Epithelial cell of proximal tubule (primary cell): ENCODE measurements at regions not wholly inside any gene's neighbourhood (a gene's known extent, or its start where the extent isn't known, plus 50 kb on each side); places are given as distances from the start of the nearest gene placed in this dataset.

Source experiments
- DNase-seq: peaks from one replicate; pipeline ENCODE4 v3.0.0-alpha.2; 2011; ENCODE audit warnings: low read depth
- H3K4me3 ChIP-seq: 2 replicates; pipeline ENCODE4 v1.5.1; 2011; ENCODE audit warnings: low read depth, mild to moderate bottlenecking, low read length
- TF ChIP-seq, protein P1 (sequence below): conservative IDR thresholded peaks from 2 replicates; pipeline ENCODE4 v1.5.1; 2012; ENCODE audit warnings: low read depth, mild to moderate bottlenecking, low read length

DNA sequence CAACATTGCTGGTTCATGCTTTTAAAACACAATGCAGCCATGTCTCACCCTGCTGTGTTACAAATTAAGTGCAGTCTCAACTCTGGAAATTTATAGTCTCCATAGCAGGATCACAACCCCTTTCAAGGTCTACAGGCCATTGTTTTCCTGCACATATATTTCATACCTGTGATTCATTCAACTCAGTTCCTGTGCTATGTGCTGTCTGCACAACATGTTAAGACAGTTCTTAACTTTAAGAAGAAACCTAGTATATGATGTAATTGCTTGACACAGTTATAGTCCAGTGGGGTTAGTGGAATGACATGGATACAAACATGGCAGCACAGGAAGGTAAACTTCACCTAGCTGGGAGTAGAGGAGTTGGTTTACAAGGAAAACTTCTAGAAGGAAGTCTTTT, 106.4 kb downstream of the IFI44 start:
- H3K4me3 ChIP-seq: no peak overlapping the region
- TF ChIP-seq, protein P1, sequence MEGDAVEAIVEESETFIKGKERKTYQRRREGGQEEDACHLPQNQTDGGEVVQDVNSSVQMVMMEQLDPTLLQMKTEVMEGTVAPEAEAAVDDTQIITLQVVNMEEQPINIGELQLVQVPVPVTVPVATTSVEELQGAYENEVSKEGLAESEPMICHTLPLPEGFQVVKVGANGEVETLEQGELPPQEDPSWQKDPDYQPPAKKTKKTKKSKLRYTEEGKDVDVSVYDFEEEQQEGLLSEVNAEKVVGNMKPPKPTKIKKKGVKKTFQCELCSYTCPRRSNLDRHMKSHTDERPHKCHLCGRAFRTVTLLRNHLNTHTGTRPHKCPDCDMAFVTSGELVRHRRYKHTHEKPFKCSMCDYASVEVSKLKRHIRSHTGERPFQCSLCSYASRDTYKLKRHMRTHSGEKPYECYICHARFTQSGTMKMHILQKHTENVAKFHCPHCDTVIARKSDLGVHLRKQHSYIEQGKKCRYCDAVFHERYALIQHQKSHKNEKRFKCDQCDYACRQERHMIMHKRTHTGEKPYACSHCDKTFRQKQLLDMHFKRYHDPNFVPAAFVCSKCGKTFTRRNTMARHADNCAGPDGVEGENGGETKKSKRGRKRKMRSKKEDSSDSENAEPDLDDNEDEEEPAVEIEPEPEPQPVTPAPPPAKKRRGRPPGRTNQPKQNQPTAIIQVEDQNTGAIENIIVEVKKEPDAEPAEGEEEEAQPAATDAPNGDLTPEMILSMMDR: no peak
- no peak for DNase-seq

DNA sequence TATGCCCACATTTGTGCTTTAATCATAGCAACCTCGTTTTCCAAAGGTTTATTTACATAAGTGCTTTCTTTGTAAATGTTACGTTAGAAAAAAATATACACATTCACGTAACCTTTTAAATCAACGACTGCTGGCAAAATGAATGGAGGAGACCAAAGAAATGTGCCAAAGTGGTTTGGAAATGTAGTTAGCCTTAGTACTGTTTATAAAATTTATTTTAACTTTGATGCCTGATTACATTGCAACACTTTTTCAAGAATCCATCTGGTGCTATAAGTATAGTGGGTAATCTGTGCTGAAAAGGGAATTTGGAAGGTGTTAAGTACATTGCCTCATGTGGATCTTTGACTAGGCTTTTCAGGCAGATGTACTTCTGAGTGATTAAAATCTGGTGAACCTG, 108.9 kb downstream of the IFI44 start:
- no peak for DNase-seq
- TF ChIP-seq, protein P1: no peak
- H3K4me3 ChIP-seq: no peak overlapping the region

DNA sequence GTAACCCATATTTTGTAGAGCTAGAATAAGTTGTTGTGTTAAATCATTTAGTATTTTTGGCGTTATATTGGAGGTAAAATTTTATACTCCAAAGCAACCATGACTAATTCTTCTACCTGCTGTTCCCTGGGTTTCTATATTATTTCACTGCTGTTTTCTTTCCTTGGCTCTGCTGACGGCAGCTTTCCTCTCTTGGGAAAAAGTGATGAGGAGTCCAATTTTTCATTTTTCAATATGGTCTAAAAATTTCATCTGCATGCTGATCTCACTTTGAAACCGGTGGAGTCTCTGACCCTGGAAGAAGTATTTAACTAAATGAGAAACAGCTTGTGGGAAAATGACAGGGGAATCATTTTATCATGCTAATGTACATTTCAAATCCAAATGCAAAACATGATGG, 110.2 kb downstream of the IFI44 start:
- no peak for DNase-seq
- no peak overlapping the region for H3K4me3 ChIP-seq
- TF ChIP-seq, protein P1: no peak

DNA sequence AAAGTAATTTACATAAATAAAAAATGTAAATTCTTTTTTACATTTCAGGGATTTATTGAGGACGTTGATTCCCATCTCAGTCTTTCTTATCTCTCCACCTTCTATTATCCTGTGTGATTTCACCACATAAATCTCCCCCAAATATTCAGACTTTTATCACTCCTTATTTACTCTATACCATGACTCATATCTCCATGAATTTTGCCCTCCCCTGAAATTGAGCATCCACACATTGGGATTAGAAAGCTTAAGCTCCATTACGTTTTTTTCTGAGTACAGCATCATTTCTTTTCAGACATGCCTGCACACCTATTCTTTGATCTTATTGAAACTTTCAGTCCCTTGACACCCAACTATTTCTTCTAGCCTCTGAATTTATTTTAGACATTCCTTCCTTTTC, 111.2 kb downstream of the IFI44 start:
- no peak for DNase-seq
- TF ChIP-seq, protein P1: no peak
- no peak overlapping the region for H3K4me3 ChIP-seq

DNA sequence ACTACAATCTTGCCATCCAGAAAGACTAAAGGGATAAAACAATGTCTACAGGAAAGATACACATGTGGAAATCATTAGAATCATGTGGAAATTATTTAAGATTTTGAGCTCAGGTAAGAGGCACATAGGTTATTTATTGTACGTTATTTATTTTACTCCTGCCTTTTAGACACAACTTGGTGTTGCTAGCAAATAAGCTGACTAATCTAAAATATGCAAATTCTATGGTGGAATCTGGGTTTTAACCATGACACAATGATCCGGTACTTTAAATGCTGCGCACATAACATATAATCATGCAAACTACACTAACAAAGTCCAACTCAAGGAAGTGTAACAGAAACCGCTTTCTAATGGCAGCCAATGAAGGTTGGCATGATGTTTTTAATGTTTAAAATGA, 112.5 kb downstream of the IFI44 start:
- TF ChIP-seq, protein P1: no peak
- H3K4me3 ChIP-seq: no peak overlapping the region
- DNase-seq: no peak

DNA sequence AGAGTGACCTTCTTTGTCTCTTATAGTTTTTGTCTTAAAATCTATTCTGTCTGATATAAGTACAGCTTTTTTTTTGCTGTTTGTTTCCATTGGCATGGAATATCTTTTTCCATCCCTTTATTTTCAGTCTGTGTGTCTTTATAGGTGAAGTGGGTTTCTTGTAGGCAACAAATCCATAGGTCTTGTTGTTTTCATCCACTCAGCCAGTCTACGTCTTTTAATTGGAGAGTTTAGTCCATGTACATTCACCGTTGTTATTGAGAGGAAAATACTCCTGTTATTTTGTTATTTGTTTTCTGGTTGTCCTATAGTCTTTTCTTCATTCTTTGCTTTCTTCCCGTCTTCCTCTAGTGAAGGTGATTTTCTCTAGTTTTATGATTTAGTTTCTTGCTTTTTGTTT, 115.9 kb downstream of the IFI44 start:
- H3K4me3 ChIP-seq: no peak overlapping the region
- TF ChIP-seq, protein P1: no peak
- DNase-seq: no peak

DNA sequence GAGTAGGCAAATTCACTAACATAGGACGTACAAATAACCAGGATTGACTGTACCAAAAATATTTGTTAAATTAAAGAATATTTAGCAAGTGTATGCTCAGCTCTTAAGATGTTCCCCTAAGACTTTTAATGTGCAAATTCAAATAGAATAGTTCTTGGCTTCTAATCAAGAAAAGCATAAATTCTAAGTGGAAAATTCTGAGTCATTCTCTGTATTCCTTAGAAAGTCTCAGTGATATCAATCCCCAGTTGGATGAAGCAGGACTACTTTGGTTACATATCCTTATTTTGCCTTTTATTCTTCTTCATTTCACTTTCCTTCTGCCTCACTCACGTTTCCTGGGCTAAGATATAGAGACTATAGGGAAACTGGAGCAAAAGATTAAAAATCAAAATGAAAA, 130.2 kb downstream of the IFI44 start:
- H3K4me3 ChIP-seq: no peak overlapping the region
- DNase-seq: no peak
- TF ChIP-seq, protein P1: no peak
